Dermis blood vessel endothelial cell (primary cell): ENCODE measurements at regions not wholly inside any gene's neighbourhood (a gene's known extent, or its start where the extent isn't known, plus 50 kb on each side); places are given as distances from the start of the nearest gene placed in this dataset.

Experiments
- DNase-seq: peaks from one replicate; pipeline ENCODE4 v3.0.0; 2010

DNA sequence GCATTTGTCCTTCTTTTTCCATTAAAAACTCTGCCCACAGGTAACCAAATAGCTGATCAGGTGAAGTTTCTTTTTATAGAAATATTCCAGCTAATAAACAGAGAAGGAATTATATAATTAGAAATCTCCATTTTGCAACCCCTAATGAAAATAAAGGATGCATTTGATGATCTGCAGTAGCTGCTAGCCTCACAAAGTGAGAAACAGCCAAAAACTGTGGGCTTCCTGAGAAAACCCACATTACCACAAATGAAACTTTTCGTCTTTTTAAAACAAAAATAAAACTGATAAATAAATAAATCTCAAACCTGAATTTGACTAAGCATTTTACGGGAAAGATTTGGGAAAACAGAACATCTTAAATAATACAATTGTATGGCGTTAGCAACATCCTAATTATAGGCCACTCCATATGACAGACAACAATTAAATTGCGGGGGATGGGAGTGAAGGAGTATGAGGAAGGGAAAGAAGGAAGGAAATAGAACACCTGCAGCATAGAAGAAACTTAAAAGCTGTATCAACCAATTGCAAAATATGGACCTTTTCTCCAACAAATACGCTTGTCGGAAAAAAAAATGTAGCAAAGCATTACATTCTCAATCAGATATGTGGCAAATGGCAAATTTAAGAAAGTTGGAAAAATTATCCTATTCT is 283.0 kb upstream of the ITGA1 start:
- DNase-seq: no peak

DNA sequence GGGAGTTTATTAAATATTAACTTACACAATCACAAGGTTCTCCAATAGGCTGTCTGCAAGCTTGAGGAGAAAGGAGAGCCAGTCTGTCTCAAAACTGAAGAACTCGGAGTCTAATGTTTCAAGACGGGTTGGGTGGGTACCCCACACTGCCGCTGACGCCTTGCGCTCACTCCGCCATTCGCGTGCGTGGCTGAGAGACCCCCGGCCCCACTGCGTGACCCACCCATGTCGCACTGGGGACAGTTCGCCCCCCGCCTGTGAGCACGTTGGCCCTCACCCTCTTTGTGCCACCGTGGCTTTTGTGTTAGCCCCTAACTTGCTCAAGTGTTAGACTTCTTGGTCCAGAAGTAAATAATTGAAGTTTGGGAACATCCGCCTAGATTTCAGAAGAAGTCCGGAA is 270.0 kb upstream of the ITGA1 start:
- no peak for DNase-seq

DNA sequence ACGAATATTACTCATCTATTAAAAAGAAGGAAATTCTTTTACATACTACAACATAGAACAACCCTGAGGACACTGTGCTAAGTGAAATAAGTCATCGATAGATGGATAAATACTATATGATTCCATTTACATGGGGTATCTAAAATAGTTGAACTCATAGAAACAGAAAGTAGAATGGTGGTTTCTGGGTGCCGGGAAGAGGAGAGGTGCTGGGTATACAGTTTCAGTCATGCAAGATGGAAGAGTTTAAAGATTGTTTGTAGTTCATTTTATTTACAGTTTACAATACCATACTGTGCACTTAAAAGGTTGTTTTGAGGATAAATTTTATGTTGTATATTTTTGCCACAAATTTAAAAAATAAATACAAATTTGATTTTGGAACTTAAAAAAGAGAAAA is 267.5 kb upstream of the ITGA1 start:
- DNase-seq: no peak

DNA sequence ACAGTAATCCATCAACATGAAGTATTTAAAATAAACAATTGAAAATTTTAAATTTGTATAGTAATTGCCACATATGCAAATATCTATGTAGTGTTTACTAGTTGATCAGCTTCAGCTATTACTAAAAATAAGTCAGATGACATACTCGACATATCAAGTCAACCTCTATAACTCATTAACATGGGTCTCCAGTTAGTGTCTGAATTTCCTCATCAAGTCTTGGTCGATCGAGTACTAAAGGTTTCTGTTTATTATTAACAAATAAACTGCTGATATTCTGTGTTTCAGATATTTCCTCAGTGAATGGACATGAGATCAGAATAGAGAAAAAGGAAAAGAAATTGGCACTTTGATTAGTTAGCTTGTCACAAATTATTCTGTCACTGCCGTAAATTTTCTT is 266.5 kb upstream of the ITGA1 start:
- no peak for DNase-seq

DNA sequence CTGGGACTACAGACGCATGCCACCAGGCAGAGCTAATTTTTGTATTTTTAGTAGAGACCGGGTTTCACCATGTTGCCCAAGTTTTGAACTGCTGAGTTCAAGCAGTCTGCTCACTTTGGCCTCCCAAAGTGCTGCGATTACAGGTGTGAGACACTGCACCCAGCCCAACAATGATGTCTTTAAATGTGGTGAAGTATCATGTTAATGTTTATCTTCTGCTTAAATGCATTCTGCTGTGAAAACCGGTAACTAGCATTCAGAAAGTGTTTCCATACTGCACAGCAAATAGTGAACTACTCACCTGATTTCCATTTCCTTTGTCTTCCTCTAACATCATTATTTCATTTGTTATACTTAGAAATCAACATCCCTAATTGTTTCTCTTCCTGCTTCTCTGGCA is 264.0 kb upstream of the ITGA1 start:
- no peak for DNase-seq

DNA sequence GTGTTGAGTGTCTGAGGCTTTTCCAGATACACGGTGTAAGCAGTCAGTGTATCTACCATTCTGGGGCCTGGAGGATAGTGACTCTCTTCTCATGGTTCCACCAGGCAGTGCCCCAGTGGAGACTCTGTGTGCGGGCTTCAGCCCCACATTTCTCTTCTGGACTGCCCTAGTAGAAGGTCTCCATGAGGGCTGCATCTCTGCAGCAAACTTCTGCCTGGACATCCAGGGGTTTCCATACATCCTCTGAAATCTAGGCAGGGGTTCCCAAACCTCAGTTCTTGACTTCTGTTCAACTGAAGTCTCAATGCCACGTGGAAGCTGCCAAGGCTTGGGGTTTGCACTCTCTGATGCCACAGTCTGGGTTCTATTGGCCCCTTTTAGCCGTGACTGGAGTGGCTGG is 256.6 kb upstream of the ITGA1 start:
- DNase-seq: no peak

DNA sequence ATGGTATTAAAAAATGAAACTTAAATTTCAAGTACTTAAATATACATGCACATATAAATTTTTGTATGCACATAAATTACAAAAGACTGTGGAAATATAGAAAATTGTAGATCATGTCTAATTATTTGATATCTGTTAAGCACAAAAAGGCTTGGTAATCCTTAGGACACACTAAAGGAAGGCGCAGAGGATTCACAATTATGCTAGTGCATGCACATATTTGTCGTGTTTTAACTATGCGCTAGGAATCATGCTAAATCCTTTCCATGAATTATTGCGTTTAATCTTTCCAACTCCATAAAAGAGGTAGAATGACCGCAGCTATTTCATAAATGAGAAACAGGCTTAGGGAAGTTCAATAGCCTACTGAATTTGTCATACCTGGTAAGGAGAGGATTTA is 244.1 kb upstream of the ITGA1 start:
- DNase-seq: no peak

DNA sequence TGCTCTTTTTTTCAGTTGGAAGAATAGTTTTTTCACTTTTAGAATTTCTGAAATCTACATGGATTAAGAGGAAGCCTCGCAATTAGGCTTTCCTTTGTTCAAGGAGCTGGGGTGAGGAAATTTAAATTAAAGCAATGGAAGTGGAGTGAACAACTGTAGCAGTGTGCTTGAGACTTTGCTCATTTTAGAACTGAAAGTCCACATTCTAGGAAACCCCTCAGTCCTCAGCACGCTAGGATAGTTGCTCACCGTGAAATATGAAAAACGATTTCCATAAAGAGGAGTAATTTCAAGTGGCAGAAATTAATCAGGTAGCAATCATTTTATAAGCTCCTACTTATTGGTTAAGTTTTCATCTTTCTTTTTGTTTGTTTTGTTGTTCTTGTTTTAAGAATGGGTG is 243.0 kb upstream of the ITGA1 start:
- no peak for DNase-seq

DNA sequence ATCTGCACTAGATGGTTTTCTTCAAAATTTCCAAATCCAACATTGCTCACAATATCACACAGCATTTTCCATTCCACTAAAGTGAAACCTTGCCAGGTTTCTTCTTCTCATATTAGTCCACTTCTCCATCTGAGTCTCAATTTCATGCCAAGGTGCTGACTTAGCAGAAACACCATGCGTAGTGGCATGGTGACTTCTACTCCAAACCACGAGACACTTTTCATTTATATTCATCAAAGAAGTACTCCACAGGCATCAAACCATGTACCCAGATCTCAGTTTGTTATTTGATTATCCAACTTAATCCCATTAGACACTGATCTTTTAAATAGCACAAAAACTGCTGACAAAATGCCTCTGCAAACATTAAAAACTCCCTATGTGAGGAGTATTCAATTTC is 233.4 kb upstream of the ITGA1 start:
- DNase-seq: no peak

DNA sequence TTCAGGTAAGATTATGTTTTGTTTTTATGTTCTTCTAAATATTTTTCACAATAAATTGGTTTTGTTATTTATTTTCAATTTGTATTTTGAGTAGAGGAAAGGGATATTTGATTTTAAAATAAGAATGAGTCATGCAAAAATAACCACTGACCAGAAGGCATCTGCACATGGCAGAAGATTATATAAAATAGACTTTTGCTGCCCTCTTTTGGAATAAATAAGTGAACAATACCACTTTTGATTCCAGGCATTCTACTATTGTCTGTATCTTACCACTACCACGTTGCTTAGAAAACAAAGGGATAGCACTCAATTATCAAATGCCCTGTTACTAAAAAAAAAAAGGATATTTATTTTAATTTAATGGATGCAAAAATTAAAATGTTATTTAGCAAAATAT is 227.3 kb upstream of the ITGA1 start:
- DNase-seq: no peak

DNA sequence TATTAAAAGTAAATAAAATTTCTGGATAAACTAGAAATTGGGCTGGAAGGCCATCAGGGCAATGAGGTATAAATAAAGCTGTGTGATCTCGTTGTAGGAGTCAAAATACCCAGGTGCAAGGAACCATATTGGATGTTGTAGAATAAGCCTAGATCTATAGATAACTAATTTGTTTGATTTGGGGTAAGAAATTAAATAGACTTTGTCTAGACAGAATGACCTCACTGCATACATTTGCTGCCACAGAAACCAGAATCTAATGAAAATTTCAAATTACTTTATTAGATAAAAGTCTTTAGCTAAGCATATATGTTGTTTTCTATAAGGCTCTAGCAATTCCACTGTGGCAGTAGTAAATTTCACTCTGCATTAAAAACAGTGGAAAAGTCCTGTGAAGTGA is 225.2 kb upstream of the ITGA1 start:
- no peak for DNase-seq

DNA sequence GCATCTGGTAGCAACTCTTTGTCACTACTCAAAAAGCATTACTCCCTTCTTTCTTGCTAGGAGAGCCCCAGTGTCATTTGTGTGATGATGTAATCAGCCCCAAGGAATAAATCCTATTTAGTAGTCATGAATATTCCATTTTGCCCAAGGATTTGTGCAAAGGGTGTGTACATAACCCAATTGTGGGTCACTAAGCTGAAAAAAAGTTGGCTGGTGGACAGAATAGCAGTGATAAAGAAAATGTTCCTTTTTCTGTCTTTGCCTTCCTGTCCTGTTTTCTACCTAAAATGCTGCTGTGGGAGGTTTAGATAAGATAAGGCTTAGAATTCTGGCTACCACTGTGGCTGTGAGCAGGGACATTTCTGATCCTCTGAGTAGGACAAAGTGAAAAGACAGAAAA is 223.1 kb upstream of the ITGA1 start:
- DNase-seq: no peak

DNA sequence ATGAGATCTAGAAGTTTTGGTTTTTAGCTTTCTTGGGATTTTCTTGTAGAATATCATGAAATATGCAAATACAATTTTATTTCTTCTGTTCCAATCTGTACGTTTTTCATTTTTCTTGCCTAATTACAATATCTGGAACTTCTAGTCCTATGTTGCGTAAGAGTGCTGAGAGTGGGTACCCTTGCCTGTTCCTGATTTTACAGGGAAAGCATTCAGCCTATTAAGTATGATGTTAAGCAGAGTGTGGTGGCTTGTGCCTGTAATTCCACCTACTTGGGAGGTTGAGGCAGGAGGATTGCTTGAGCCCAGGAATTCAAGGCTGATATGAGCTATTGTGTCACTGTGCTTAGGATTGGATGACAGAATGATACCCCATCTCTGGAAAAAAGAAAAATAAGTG is 210.2 kb upstream of the ITGA1 start:
- no peak for DNase-seq

DNA sequence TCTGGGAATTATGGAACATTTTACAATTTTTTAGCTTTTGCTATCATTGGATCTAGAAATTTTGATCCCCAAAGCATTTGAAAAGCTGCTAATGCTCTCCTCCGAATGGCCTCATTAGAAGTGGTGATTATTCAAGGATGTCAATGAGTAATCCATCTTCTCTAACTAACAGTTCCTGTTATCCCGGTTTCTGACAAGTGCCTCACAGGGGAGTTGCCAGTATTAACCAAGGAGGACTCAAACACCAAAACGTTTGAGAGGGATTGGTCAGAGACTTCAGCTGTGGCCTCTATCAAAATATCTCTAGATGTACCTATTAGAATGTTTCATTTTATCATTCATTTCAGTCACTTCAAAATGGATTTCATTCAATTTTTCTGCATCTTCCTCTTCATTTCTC is 208.3 kb upstream of the ITGA1 start:
- no peak for DNase-seq

DNA sequence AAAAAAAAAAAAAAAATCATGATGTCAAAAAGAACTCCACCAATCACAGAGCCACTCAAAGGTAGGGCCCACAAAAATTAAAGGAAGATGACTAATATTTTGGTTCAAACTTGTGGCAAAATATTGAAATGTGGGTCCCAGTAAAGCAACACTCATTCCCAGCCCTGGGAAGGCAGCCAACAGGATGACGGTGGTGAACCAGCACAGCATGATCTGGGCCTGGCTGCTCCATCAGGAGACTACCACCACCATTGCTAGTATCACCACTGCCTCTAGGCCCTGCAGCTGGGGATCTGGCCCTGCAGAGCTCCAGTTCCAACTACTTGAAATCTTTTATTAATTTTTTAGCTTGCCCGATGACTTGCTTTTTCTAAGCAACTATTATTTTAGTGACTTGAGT is 206.8 kb upstream of the ITGA1 start:
- no peak for DNase-seq

DNA sequence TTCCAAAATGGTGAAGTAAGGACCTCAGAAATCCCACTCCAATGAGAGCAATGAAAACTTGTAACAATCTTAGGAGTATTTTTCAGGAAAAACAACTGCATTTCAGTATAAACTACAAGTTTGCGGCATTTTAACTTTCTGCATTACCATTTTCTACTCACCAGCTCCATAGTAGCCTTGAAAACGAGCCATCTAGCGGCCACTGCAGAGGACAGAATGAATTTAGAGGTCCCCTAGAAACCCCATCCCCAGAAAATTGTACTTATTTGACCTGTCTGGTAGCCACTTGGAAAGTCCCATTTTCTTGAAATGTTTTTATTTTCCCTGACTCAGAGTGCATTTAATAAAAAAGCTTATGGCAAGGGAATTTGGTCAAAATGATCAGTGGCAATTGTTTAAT is 205.4 kb upstream of the ITGA1 start:
- no peak for DNase-seq

DNA sequence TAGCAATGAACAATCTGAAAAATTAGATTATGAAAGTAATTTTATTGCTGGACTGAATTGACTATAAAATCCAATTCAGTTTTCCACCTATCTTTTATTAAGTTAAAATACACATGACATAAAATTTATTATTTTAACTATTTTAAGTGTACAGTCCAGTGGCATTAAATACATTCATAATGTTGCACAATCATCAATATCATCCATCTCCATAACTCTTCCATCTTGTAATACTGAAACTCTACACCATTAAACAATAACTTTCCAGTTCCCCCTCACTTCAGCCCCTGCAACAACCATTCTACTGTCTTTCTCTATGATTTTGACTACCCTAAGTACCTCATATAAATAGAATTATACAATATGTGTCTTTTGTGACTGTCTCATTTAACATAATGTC is 200.6 kb upstream of the ITGA1 start:
- DNase-seq: no peak

DNA sequence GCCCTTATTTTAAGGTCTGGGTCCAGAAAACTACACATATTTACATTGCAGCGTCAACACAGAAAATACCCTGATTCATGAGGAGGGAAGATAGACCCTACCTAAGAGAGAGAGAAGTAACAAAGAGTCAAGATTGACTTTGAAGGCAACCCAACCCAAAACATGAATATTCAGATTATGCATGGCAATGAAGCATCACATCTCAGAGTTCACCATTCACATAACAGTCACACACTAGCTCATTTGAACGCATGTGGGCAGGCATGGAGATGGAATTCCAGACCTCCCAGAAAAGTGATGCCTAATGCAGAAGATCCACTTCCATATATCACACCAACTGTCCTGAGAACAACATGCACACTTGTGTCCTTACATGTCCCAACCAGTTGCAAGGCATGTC is 190.1 kb upstream of the ITGA1 start:
- DNase-seq: no peak

DNA sequence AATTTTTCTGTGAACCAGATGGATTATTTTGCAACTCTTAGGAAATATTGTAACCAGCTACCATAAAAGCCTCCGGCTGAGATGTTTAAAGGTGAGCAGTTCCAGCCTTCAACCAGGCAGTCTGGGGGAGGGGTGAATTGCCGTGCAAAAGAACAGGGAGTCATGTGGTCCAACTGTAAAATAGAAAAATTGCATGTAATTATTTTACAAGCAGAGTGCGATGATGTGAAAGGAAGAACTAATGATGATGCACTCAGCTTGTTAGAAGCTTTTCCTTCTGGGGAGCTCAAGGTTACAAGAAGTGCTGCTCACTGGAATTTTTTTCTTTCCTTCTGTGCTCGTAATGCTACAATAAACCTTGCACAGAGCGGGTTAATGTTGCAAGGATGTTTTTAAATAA is 188.7 kb upstream of the ITGA1 start:
- no peak for DNase-seq

DNA sequence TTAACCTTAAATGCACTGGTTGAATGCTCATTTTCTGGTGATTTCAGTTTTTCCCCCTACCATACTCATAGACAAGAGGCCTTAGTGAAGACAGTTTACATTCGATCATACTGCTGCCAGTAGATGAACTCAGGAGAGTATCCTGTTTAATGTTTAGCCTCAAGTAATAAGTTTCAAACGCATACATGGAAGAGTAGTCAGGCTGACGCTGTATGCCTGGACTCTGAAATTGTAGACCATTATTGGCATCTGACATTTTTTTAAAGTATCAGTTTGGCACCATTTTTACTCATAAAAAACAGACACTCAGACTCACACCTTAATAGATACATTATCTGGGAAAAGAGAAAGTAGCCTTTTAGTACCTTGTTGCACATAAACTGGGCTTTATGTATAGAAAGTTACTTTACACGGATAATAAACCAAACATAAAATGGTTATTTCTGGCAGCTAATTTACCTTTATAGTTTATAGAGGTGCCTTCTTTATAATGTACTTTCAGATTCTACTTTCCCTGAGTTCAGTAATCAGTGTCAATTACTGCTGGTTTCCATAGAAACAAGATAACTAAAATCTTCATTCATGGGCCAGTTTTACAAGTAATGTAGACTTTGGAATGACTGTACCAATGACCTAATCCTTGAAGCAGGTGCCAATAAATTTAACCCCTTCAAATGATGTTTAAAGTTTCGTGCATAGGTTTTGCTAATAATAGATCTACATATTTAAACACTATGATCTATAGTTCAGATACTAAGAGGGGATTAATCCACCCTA is 183.8 kb upstream of the ITGA1 start:
- no peak for DNase-seq

DNA sequence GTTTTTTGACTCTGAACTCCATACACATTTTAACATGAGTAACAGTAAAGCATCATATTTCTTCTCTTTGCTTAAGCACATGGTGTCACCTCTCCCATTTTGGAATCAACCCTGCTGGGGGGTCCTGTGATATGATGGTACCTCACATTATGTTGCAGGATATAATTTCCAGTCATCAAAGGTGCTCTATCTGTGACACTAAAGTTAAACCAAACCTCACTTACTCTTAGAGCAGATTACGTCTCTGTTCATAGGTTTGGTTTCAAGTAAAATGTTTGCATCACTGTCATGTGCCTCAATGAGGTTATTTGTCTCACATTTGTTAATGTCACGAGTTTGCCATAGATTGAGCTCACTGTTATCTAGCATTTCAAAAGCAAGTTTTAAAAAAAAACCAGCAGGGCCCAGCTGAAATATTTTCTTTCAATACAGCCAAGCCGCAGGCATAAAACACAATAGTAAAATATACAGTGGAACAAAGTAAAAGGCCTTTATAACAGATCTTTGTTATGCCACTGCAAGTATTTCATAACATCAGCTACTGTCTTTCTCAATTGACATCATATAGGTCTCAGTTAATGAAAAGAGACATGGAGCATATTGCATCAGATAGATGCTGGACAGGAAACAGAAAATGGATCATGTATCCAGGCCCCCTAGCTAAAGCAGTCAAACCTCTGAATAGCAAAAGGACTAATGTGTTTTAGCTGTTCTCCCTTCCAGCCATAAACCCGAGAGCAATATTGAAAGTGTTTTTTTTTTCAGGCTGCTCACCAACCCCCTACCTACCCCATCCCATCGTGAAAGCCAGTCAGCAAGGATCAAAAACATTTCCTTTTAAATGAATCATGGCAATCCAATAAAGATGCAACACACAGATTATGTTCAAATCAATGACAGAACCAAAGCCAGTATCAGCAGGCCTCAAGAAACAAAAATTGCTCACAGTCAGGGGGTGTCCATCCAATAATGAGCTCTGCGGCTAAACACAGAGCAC is 182.1 kb upstream of the ITGA1 start:
- no peak for DNase-seq

DNA sequence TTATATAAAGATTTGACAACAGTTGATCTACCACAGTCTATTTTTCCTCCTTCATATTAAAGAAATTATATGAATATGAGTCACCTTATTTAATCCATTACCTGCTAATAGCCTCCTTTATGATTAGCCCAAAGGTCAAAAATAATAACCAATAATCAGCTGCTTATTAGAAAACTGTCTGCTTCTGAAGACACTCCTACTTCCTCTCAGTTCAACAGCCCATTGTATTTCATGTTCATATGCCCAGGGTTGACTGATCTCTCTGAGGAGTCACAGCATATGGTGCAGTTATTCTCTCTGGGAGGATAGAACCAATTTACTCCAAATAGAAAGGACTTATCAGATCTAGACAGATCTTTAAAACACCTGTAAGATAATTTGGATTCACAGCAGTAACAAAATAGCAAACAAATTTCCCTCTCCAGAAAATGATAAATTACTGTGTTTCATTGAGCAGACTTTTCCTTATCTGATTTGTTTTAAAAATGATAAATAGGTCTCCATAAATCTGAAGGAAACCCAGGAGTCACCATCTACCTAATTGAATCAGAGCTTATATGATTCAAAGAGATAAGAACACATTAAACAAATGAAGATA is 180.4 kb upstream of the ITGA1 start:
- no peak for DNase-seq

DNA sequence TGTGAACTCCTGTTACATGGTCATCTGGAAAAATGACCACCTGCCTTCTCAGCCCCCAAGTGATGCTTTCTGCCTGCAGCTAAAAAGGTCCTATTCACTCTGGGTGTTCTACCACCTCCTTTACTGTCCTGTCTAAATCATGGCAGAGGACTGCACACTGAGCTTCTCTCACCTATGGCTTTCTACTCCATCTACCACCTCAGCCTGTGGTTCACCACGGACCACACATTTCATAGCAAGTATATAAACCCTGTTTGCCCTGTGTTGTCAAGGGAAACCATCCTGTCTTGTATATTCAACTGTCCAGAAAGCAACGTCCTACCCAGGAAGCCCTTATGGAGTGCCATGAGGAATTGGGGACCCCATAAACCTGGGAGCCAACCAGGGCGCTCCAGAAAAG is 167.4 kb upstream of the ITGA1 start:
- no peak for DNase-seq
